ENCODE measurements at regions not wholly inside any gene's neighbourhood (a gene's known extent, or its start where the extent isn't known, plus 50 kb on each side); places are given as distances from the start of the nearest gene placed in this dataset.

GRCh38 chr1:30485072-30485471 lies 238.3 kb downstream of the MATN1 start:
- TF ChIP-seq, protein P1, sequence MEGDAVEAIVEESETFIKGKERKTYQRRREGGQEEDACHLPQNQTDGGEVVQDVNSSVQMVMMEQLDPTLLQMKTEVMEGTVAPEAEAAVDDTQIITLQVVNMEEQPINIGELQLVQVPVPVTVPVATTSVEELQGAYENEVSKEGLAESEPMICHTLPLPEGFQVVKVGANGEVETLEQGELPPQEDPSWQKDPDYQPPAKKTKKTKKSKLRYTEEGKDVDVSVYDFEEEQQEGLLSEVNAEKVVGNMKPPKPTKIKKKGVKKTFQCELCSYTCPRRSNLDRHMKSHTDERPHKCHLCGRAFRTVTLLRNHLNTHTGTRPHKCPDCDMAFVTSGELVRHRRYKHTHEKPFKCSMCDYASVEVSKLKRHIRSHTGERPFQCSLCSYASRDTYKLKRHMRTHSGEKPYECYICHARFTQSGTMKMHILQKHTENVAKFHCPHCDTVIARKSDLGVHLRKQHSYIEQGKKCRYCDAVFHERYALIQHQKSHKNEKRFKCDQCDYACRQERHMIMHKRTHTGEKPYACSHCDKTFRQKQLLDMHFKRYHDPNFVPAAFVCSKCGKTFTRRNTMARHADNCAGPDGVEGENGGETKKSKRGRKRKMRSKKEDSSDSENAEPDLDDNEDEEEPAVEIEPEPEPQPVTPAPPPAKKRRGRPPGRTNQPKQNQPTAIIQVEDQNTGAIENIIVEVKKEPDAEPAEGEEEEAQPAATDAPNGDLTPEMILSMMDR (optimal IDR thresholded peaks at IDR 0.05 in 1 of 3, IDR thresholded peaks at IDR 0.05 in 1 of 3, conservative IDR thresholded peaks at IDR 0.05 in 1 of 3; ENCODE audit: extremely low read depth in 1 of 3, insufficient read depth in 2 of 3, low read length in 3 of 3), result no peak
- TF ChIP-seq EZH2 (IDR thresholded peaks at IDR 0.05; ENCODE audit: low read length), result no peak

All from keratinocyte (primary cell).